ENCODE measurements at regions not wholly inside any gene's neighbourhood (a gene's known extent, or its start where the extent isn't known, plus 50 kb on each side); places are given as distances from the start of the nearest gene placed in this dataset.

DNA sequence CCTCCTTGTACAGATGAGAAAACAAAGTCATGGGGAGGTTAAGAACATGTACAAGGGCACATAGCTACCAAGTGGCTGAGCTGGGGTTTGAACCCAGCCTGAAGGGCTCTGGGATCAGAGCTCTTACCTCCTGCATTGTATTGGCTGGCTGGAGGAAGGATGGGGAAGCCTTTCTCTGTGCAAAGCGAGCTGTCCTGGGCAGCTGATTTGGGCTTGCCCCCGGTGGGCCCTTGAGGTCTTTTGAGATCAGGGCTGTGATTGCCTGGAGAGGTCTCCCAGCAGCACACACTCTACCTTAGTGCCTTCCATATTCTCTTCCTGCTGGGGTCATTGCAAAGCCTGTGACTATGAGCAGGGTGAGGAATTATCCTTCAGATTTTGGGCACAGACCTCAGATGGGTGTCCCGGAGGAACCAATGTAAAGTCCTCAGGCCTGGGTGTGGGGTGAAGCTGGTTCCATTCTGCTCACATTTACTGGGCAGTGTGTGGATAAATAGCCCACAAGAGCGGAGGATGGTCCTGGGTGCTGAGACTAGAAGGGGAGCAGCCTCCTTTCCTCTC is 53.3 kb upstream of the EPS8L3 start:
- no peak overlapping the region for H3K27ac Mint-ChIP-seq
- CTCF ChIA-PET = interaction anchor here (0.7 to 1.0 kb wide), 2 partner anchors 27 to 167 kb away, joined by 3 read pairs; no protein-coding TSS in a partner anchor
- H3K36me3 Mint-ChIP-seq = peaks cover 4% of the 10 kb centered on the region
- POLR2A ChIA-PET = no interaction called here
- H3K9me3 Mint-ChIP-seq = peaks cover 9% of the 10 kb centered on the region
- no peak overlapping the region for H3K4me3 Mint-ChIP-seq
- H3K4me1 Mint-ChIP-seq (ENCODE audit: low read depth) = peaks cover 19% of the 10 kb centered on the region
- intact Hi-C loops (cut with micrococcal nuclease) = no loop called here
- no peak for DNase-seq
- H3K27me3 Mint-ChIP-seq = no peaks in the 10 kb centered on the region

GRCh38 chr1:109816175-109816811 is 52.6 kb upstream of the EPS8L3 start:
- H3K9me3 Mint-ChIP-seq = peaks cover 9% of the 10 kb centered on the region
- intact Hi-C loops (cut with micrococcal nuclease) = no loop called here
- DNase-seq = no peak
- CTCF ChIA-PET = interaction anchor here (1.0 kb wide), 1 partner anchor 26 kb away, joined by 3 read pairs; no protein-coding TSS in a partner anchor
- no peak overlapping the region for H3K27ac Mint-ChIP-seq
- no peaks in the 10 kb centered on the region for H3K27me3 Mint-ChIP-seq
- POLR2A ChIA-PET = no interaction called here
- peaks cover 4% of the 10 kb centered on the region for H3K36me3 Mint-ChIP-seq
- H3K4me3 Mint-ChIP-seq = no peak overlapping the region
- H3K4me1 Mint-ChIP-seq (ENCODE audit: low read depth) = peaks cover 12% of the 10 kb centered on the region

- no peak overlapping the region for H3K4me3 Mint-ChIP-seq
- no peak overlapping the region for H3K27ac Mint-ChIP-seq
- H3K9me3 Mint-ChIP-seq = peaks cover 9% of the 10 kb centered on the region
- H3K4me1 Mint-ChIP-seq (ENCODE audit: low read depth) = peaks cover 7% of the 10 kb centered on the region
- intact Hi-C loops (cut with micrococcal nuclease) = no loop called here
- no peaks in the 10 kb centered on the region for H3K27me3 Mint-ChIP-seq
- H3K36me3 Mint-ChIP-seq = peaks cover 4% of the 10 kb centered on the region
- DNase-seq = no peak
- POLR2A ChIA-PET = no interaction called here
- CTCF ChIA-PET = no interaction called here
These were observed 52.1 kb upstream of the EPS8L3 start for GRCh38 chr1:109815809-109816174.

GRCh38 chr1:109814993-109815786 is 51.5 kb upstream of the EPS8L3 start:
- peaks cover 6% of the 10 kb centered on the region for H3K4me1 Mint-ChIP-seq (ENCODE audit: low read depth)
- H3K27ac Mint-ChIP-seq = no peak overlapping the region
- peaks cover 9% of the 10 kb centered on the region for H3K9me3 Mint-ChIP-seq
- no peaks in the 10 kb centered on the region for H3K27me3 Mint-ChIP-seq
- intact Hi-C loops (cut with micrococcal nuclease) = no loop called here
- peaks cover 4% of the 10 kb centered on the region for H3K36me3 Mint-ChIP-seq
- no peak for DNase-seq
- POLR2A ChIA-PET = no interaction called here
- no peak overlapping the region for H3K4me3 Mint-ChIP-seq
- CTCF ChIA-PET = interaction anchor here (1.4 to 2.6 kb wide), 2 partner anchors 39 to 169 kb away, joined by 4 to 10 read pairs; partner anchors contain the start of gene AHCYL1

DNA sequence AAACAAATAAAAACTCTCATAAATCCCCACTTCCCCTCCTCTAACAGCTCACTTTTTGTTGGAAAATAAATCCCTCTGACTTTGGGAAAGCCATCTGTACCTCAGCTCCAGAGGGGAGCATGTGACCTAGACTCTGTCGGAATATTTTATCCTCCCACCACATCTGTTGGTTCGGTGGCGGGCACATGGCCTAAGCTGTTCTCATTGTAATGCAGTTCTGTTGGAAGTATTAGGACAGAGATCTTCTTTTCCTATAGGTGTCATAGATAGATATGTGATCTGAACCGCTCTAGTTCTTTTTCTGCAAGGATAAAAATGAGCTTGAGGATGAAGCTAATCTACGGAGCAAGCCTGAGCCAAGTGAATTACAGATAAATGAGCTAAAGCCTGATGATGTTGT is 50.5 kb upstream of the EPS8L3 start:
- intact Hi-C loops (cut with micrococcal nuclease) = no loop called here
- H3K9me3 Mint-ChIP-seq = peaks cover 9% of the 10 kb centered on the region
- DNase-seq = no peak
- CTCF ChIA-PET = interaction anchor here (1.4 to 2.6 kb wide), 2 partner anchors 38 to 170 kb away, joined by 4 to 10 read pairs; partner anchors contain the start of gene AHCYL1
- H3K27ac Mint-ChIP-seq = no peak overlapping the region
- POLR2A ChIA-PET = no interaction called here
- H3K4me3 Mint-ChIP-seq = no peak overlapping the region
- H3K36me3 Mint-ChIP-seq = peaks cover 4% of the 10 kb centered on the region
- no peaks in the 10 kb centered on the region for H3K27me3 Mint-ChIP-seq
- H3K4me1 Mint-ChIP-seq (ENCODE audit: low read depth) = peaks cover 6% of the 10 kb centered on the region
